OCI-LY3 (cell line): ENCODE measurements at regions not wholly inside any gene's neighbourhood (a gene's known extent, or its start where the extent isn't known, plus 50 kb on each side); places are given as distances from the start of the nearest gene placed in this dataset.

Experiments used
- EZH2phosphoT487 ChIP-seq: fragments of 200-600 bp; shearing (Covaris generic); IDR thresholded peaks from 2 replicates; pipeline ENCODE4 v1.6.1; 2018; ENCODE audit warnings: antibody characterized with exemption, mixed run types, low read depth
- TF ChIP-seq, protein P1 (sequence below): fragments of 200-600, 300-600 bp; sonication (generic); IDR thresholded peaks from 2 replicates; pipeline ENCODE4 v1.5.1; 2014; ENCODE audit warnings: antibody characterized with exemption, low read length, low read depth

DNA sequence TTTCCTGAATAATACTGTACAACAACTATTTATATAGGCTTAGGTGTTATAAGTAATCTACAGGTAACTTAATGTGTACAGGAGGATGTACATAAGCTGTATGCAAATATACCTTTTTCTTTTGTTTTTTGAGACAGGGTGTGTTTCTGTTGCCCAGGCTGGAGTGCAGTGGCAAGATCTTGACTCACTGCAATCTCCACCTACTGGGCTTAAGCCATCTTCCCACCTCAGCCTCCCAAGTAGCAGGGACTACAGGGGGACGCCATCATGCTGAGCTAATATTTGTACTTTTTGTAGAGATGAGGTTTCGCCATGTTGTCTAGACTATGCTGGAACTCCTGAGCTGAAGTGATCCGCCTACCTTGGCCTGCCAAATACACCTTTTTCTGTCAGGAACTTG lies 191.7 kb upstream of the ZNF217 start:
- TF ChIP-seq, protein P1, sequence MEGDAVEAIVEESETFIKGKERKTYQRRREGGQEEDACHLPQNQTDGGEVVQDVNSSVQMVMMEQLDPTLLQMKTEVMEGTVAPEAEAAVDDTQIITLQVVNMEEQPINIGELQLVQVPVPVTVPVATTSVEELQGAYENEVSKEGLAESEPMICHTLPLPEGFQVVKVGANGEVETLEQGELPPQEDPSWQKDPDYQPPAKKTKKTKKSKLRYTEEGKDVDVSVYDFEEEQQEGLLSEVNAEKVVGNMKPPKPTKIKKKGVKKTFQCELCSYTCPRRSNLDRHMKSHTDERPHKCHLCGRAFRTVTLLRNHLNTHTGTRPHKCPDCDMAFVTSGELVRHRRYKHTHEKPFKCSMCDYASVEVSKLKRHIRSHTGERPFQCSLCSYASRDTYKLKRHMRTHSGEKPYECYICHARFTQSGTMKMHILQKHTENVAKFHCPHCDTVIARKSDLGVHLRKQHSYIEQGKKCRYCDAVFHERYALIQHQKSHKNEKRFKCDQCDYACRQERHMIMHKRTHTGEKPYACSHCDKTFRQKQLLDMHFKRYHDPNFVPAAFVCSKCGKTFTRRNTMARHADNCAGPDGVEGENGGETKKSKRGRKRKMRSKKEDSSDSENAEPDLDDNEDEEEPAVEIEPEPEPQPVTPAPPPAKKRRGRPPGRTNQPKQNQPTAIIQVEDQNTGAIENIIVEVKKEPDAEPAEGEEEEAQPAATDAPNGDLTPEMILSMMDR = no peak
- TF ChIP-seq EZH2phosphoT487 = no peak
